ENCODE measurements at regions not wholly inside any gene's neighbourhood (a gene's known extent, or its start where the extent isn't known, plus 50 kb on each side); places are given as distances from the start of the nearest gene placed in this dataset.

DNA sequence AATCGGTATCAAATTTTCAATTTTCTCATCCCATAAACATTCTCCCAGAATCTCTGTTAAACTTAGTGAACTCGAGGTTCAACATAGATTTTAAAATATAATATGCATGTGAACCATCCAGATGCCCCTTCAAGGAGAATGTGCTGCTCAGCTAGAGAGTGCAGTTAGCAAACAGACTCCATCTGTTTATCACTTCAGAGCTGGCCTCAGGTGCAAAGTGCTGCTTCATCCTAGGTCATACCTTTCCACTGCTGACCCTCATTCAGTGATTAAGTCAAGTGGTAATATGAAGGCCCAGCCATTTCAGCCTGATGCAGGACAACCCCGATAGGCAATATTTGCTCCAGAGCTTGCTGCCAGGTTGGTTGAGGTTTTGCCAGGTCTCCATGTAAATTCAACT, 339.0 kb upstream of the POU5F2 start:
- TF ChIP-seq CTCF (IDR thresholded peaks at IDR 0.05; ENCODE audit: borderline replicate concordance, extremely low read depth, low read length, poor library complexity, severe bottlenecking), result no peak
- no peak for TF ChIP-seq EZH2 (IDR thresholded peaks at IDR 0.05; ENCODE audit: borderline replicate concordance, low read depth, low read length, severe bottlenecking)
